ENCODE measurements at regions not wholly inside any gene's neighbourhood (a gene's known extent, or its start where the extent isn't known, plus 50 kb on each side); places are given as distances from the start of the nearest gene placed in this dataset.

DNA sequence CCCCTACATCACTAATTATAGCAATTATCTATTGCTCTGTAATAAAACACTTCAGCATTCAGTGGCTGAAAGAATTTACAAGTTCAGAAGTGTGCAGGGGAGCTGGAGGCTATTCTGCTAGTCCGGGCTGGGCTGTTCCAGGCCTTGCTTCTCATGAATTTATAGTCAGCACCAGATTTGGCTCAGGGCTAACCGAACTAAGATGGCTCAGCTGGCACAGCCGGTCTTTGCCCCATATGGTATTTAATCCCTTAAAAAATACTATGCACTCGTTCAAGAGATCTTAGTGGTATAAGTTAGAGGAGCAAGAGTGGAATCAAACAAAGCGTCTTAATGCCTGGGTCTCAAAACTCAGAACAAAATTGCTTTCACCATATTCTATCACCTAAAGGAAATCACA, 932.9 kb downstream of the XPNPEP1 start:
- Histone ChIP-seq H3K9me3 (ENCODE audit: control extremely low read depth in 1 of 5, control insufficient read depth in 4 of 5, insufficient read depth in 2 of 5, low read depth in 1 of 5, low read length in 4 of 5) (no peaks in the 10 kb centered on the region), H3K4me3 (ENCODE audit: control insufficient read depth in 1 of 7, extremely low read depth in 1 of 7, insufficient read depth in 4 of 7, low read depth in 2 of 7, low read length in 6 of 7) (no peak overlapping the region), H3K4me1 (ENCODE audit: control extremely low read depth in 1 of 4, control insufficient read depth in 4 of 4, insufficient read depth in 4 of 4, low read length in 3 of 4) (no peaks in the 10 kb centered on the region), H3K27me3 (replicated peaks in 2 of 5; ENCODE audit: control insufficient read depth in 4 of 5, insufficient read depth in 5 of 5, low read length in 4 of 5) (no peaks in the 10 kb centered on the region), H3K27ac (ENCODE audit: insufficient read depth in 1 of 2, low read depth in 1 of 2, low read length in 2 of 2, poor library complexity in 1 of 2, severe bottlenecking in 2 of 2) (no peak overlapping the region), H3K36me3 (ENCODE audit: control insufficient read depth in 4 of 4, insufficient read depth in 4 of 4, low read length in 3 of 4) (no peaks in the 10 kb centered on the region)
- CTCF ChIA-PET = no interaction called here
- no peak for DNase-seq
- POLR2A ChIA-PET = no interaction called here
- WGBS (ENCODE audit: insufficient coverage) = 100% methylated on average over 1 of the region's 5 CpGs

DNA sequence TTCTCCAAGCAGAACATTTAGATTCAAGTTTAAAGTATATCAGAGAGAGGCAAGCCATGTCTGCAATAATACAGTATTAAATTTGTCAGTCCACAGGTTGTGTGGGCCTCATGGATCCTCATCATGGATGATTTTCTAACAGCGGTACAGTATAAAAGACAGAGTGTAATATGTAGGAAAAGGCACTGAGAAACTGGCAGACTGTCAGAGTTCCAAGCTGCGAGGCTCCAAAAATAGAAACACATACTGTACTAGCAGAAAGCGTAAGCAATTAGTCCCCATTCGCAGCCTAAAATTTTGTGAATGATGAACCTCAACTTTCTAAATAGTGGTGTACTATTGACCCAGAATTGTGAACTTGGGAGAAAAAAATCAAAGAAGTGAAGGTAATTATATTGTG, 933.3 kb downstream of the XPNPEP1 start:
- H3K4me3 ChIP-seq (ENCODE audit: control insufficient read depth in 1 of 7, extremely low read depth in 1 of 7, insufficient read depth in 4 of 7, low read depth in 2 of 7, low read length in 6 of 7) = no peak overlapping the region
- WGBS (ENCODE audit: insufficient coverage) = 92% methylated on average over 2 of the region's 4 CpGs
- H3K27me3 ChIP-seq (replicated peaks in 2 of 5; ENCODE audit: control insufficient read depth in 4 of 5, insufficient read depth in 5 of 5, low read length in 4 of 5) = no peaks in the 10 kb centered on the region
- POLR2A ChIA-PET = no interaction called here
- H3K9me3 ChIP-seq (ENCODE audit: control extremely low read depth in 1 of 5, control insufficient read depth in 4 of 5, insufficient read depth in 2 of 5, low read depth in 1 of 5, low read length in 4 of 5) = no peaks in the 10 kb centered on the region
- CTCF ChIA-PET = no interaction called here
- no peak overlapping the region for H3K27ac ChIP-seq (ENCODE audit: insufficient read depth in 1 of 2, low read depth in 1 of 2, low read length in 2 of 2, poor library complexity in 1 of 2, severe bottlenecking in 2 of 2)
- H3K36me3 ChIP-seq (ENCODE audit: control insufficient read depth in 4 of 4, insufficient read depth in 4 of 4, low read length in 3 of 4) = no peaks in the 10 kb centered on the region
- no peaks in the 10 kb centered on the region for H3K4me1 ChIP-seq (ENCODE audit: control extremely low read depth in 1 of 4, control insufficient read depth in 4 of 4, insufficient read depth in 4 of 4, low read length in 3 of 4)
- DNase-seq = no peak

DNA sequence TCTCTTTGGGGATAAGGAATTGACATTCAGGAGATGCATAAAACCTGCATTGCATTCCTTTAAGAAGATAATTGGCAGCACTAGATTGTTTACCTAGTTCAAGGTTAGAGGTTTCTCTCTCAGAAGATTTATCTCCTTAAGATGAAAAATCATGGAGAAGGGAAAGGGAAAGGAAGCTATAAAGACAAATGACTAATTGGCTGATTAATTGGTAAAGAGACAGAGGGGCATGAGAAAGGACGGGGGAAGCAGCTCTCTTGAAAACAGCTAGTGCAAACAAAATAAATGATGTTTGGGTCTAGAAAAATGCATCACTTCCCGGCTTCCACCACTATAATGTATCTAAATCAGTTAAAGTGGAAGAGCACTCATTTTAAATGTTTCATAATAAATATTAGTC, 941.2 kb downstream of the XPNPEP1 start:
- Histone ChIP-seq H3K4me3 (ENCODE audit: control insufficient read depth in 1 of 7, extremely low read depth in 1 of 7, insufficient read depth in 4 of 7, low read depth in 2 of 7, low read length in 6 of 7) (no peak overlapping the region), H3K9me3 (ENCODE audit: control extremely low read depth in 1 of 5, control insufficient read depth in 4 of 5, insufficient read depth in 2 of 5, low read depth in 1 of 5, low read length in 4 of 5) (no peaks in the 10 kb centered on the region), H3K27me3 (replicated peaks in 2 of 5; ENCODE audit: control insufficient read depth in 4 of 5, insufficient read depth in 5 of 5, low read length in 4 of 5) (no peaks in the 10 kb centered on the region), H3K36me3 (ENCODE audit: control insufficient read depth in 4 of 4, insufficient read depth in 4 of 4, low read length in 3 of 4) (no peaks in the 10 kb centered on the region), H3K27ac (ENCODE audit: insufficient read depth in 1 of 2, low read depth in 1 of 2, low read length in 2 of 2, poor library complexity in 1 of 2, severe bottlenecking in 2 of 2) (no peak overlapping the region), H3K4me1 (ENCODE audit: control extremely low read depth in 1 of 4, control insufficient read depth in 4 of 4, insufficient read depth in 4 of 4, low read length in 3 of 4) (no peaks in the 10 kb centered on the region)
- CTCF ChIA-PET = no interaction called here
- DNase-seq = no peak
- POLR2A ChIA-PET = no interaction called here
- WGBS (ENCODE audit: insufficient coverage) = no CpG with 5 or more reads among the region's 2 CpGs

DNA sequence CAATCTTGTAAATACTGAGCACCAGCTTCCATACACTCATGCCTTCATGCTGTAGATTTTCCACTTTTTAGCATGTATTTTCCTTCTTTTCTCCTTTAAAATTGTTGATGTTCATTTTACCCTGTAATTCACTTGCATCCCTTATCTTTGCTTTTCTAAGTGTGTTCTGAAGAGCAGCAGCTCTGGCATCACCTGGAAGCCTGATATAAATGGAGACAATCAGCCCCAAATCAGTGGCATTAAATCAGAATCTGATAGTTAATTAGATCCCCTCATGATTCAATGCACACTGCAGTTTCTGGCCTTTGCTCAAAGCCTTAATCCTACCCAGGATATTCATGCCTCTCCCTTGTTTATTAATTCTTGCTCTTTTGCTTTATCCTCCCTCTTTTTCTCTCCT, 942.4 kb downstream of the XPNPEP1 start:
- Histone ChIP-seq H3K9me3 (ENCODE audit: control extremely low read depth in 1 of 5, control insufficient read depth in 4 of 5, insufficient read depth in 2 of 5, low read depth in 1 of 5, low read length in 4 of 5) (no peaks in the 10 kb centered on the region), H3K27ac (ENCODE audit: insufficient read depth in 1 of 2, low read depth in 1 of 2, low read length in 2 of 2, poor library complexity in 1 of 2, severe bottlenecking in 2 of 2) (no peak overlapping the region), H3K4me3 (ENCODE audit: control insufficient read depth in 1 of 7, extremely low read depth in 1 of 7, insufficient read depth in 4 of 7, low read depth in 2 of 7, low read length in 6 of 7) (no peak overlapping the region), H3K27me3 (replicated peaks in 2 of 5; ENCODE audit: control insufficient read depth in 4 of 5, insufficient read depth in 5 of 5, low read length in 4 of 5) (no peaks in the 10 kb centered on the region), H3K36me3 (ENCODE audit: control insufficient read depth in 4 of 4, insufficient read depth in 4 of 4, low read length in 3 of 4) (no peaks in the 10 kb centered on the region), H3K4me1 (ENCODE audit: control extremely low read depth in 1 of 4, control insufficient read depth in 4 of 4, insufficient read depth in 4 of 4, low read length in 3 of 4) (no peaks in the 10 kb centered on the region)
- DNase-seq = no peak
- CTCF ChIA-PET = no interaction called here
- POLR2A ChIA-PET = no interaction called here

DNA sequence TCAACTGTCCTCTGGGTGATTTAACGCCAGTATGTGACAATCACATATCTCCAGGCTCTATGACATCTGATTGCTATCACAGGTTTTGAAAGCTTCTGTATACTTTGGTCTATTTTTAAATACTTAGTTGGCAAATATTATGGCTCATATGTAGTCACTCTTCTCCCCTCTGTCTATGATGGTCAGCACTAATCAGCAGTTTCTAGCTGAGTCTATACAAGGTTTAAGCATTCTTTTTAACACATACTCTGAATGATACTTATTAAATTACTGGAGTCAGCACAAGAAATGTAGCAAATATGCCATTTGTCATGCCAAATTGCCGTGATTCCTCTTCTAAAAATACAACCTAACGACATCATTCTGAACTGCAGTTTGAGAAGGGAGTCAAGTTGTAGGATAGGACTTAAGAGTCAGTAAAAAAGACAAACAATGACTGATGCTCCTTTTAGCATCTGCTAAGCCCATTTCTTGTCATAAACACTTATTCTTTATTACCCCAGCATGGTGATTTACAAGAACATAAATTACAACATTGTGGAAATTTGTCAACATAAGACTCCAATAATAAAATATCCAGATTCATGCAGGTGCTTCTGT, 947.8 kb downstream of the XPNPEP1 start:
- CTCF ChIA-PET = no interaction called here
- no CpG with 5 or more reads among the region's 3 CpGs for WGBS (ENCODE audit: insufficient coverage)
- Histone ChIP-seq H3K27me3 (replicated peaks in 2 of 5; ENCODE audit: control insufficient read depth in 4 of 5, insufficient read depth in 5 of 5, low read length in 4 of 5) (no peaks in the 10 kb centered on the region), H3K4me3 (ENCODE audit: control insufficient read depth in 1 of 7, extremely low read depth in 1 of 7, insufficient read depth in 4 of 7, low read depth in 2 of 7, low read length in 6 of 7) (no peak overlapping the region), H3K9me3 (ENCODE audit: control extremely low read depth in 1 of 5, control insufficient read depth in 4 of 5, insufficient read depth in 2 of 5, low read depth in 1 of 5, low read length in 4 of 5) (no peaks in the 10 kb centered on the region), H3K4me1 (ENCODE audit: control extremely low read depth in 1 of 4, control insufficient read depth in 4 of 4, insufficient read depth in 4 of 4, low read length in 3 of 4) (no peaks in the 10 kb centered on the region), H3K27ac (ENCODE audit: insufficient read depth in 1 of 2, low read depth in 1 of 2, low read length in 2 of 2, poor library complexity in 1 of 2, severe bottlenecking in 2 of 2) (no peak overlapping the region), H3K36me3 (ENCODE audit: control insufficient read depth in 4 of 4, insufficient read depth in 4 of 4, low read length in 3 of 4) (no peaks in the 10 kb centered on the region)
- no peak for DNase-seq
- POLR2A ChIA-PET = no interaction called here

DNA sequence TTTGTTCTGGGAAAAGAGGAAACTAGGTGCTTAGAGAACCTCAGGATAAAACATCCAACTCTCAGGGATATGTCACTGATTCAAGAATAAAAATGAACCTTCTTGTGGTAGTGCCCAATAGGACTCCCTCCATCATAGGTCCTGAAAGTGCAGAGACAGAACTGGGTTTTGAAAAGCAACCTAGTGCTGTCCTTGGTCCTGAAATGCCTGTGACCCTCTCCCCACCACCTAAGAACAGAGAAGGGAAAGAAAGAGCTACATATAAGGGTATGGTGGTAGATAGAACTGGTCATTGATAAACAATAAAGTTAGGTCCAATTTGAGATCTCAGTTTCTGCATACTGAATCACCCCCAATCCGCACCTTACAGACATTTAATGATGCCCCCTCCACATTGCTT, 953.3 kb downstream of the XPNPEP1 start:
- Histone ChIP-seq H3K9me3 (ENCODE audit: control extremely low read depth in 1 of 5, control insufficient read depth in 4 of 5, insufficient read depth in 2 of 5, low read depth in 1 of 5, low read length in 4 of 5) (no peaks in the 10 kb centered on the region), H3K27ac (ENCODE audit: insufficient read depth in 1 of 2, low read depth in 1 of 2, low read length in 2 of 2, poor library complexity in 1 of 2, severe bottlenecking in 2 of 2) (no peak overlapping the region), H3K4me3 (ENCODE audit: control insufficient read depth in 1 of 7, extremely low read depth in 1 of 7, insufficient read depth in 4 of 7, low read depth in 2 of 7, low read length in 6 of 7) (no peak overlapping the region), H3K36me3 (ENCODE audit: control insufficient read depth in 4 of 4, insufficient read depth in 4 of 4, low read length in 3 of 4) (no peaks in the 10 kb centered on the region), H3K27me3 (replicated peaks in 2 of 5; ENCODE audit: control insufficient read depth in 4 of 5, insufficient read depth in 5 of 5, low read length in 4 of 5) (no peaks in the 10 kb centered on the region), H3K4me1 (ENCODE audit: control extremely low read depth in 1 of 4, control insufficient read depth in 4 of 4, insufficient read depth in 4 of 4, low read length in 3 of 4) (no peaks in the 10 kb centered on the region)
- peak; percentile 1 to 26 (median 13) for DNase-seq
- ChIA-PET CTCF (no interaction called here), POLR2A (no interaction called here)
- WGBS (ENCODE audit: insufficient coverage) = 50% methylated on average over 1 of the region's 1 CpG

DNA sequence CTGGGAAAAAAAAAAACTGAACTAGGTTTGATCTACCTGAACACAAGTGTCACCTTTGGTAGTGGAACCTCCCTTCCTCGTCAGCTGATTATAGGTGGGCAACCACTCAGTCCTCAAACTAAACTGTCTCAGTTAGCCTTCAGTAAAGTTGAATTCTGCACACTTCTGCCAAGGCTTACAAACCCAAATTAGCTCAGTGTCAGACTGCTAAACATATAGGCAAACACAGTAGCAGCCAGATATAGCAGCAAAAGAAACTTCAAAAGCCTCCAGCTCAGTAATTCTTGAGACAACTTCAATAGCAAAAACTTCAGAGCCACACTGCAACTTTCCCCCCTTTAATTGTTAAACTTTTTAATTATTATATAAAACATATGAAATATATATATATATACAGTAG, 956.9 kb downstream of the XPNPEP1 start:
- no peak for DNase-seq
- H3K4me1 ChIP-seq (ENCODE audit: control extremely low read depth in 1 of 4, control insufficient read depth in 4 of 4, insufficient read depth in 4 of 4, low read length in 3 of 4) = no peaks in the 10 kb centered on the region
- no peak overlapping the region for H3K4me3 ChIP-seq (ENCODE audit: control insufficient read depth in 1 of 7, extremely low read depth in 1 of 7, insufficient read depth in 4 of 7, low read depth in 2 of 7, low read length in 6 of 7)
- H3K27ac ChIP-seq (ENCODE audit: insufficient read depth in 1 of 2, low read depth in 1 of 2, low read length in 2 of 2, poor library complexity in 1 of 2, severe bottlenecking in 2 of 2) = no peak overlapping the region
- H3K36me3 ChIP-seq (ENCODE audit: control insufficient read depth in 4 of 4, insufficient read depth in 4 of 4, low read length in 3 of 4) = no peaks in the 10 kb centered on the region
- no peaks in the 10 kb centered on the region for H3K27me3 ChIP-seq (replicated peaks in 2 of 5; ENCODE audit: control insufficient read depth in 4 of 5, insufficient read depth in 5 of 5, low read length in 4 of 5)
- no CpG with 5 or more reads among the region's 1 CpG for WGBS (ENCODE audit: insufficient coverage)
- ChIA-PET CTCF (no interaction called here), POLR2A (no interaction called here)
- H3K9me3 ChIP-seq (ENCODE audit: control extremely low read depth in 1 of 5, control insufficient read depth in 4 of 5, insufficient read depth in 2 of 5, low read depth in 1 of 5, low read length in 4 of 5) = no peaks in the 10 kb centered on the region

DNA sequence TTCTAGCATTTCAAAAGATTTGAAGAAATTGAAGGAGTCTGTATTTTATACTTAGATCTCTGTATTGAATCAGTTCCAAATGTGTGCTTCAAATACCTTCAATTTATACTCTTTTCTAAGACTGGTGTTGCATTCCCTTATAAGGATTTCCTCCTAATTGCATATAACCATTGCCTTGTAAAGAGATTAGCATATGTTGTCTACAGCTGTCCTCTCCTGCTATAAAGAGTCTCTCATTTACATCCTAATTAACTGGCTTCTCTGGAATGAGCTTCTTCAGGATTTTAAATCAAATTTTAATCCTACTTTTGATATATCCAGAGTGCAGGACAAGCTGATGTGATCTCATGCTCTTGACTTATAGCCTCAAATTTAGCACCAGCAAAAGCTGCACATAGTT, 957.3 kb downstream of the XPNPEP1 start:
- H3K4me1 ChIP-seq (ENCODE audit: control extremely low read depth in 1 of 4, control insufficient read depth in 4 of 4, insufficient read depth in 4 of 4, low read length in 3 of 4) = no peaks in the 10 kb centered on the region
- H3K4me3 ChIP-seq (ENCODE audit: control insufficient read depth in 1 of 7, extremely low read depth in 1 of 7, insufficient read depth in 4 of 7, low read depth in 2 of 7, low read length in 6 of 7) = no peak overlapping the region
- ChIA-PET CTCF (no interaction called here), POLR2A (no interaction called here)
- no peak overlapping the region for H3K27ac ChIP-seq (ENCODE audit: insufficient read depth in 1 of 2, low read depth in 1 of 2, low read length in 2 of 2, poor library complexity in 1 of 2, severe bottlenecking in 2 of 2)
- H3K36me3 ChIP-seq (ENCODE audit: control insufficient read depth in 4 of 4, insufficient read depth in 4 of 4, low read length in 3 of 4) = no peaks in the 10 kb centered on the region
- no peaks in the 10 kb centered on the region for H3K27me3 ChIP-seq (replicated peaks in 2 of 5; ENCODE audit: control insufficient read depth in 4 of 5, insufficient read depth in 5 of 5, low read length in 4 of 5)
- H3K9me3 ChIP-seq (ENCODE audit: control extremely low read depth in 1 of 5, control insufficient read depth in 4 of 5, insufficient read depth in 2 of 5, low read depth in 1 of 5, low read length in 4 of 5) = no peaks in the 10 kb centered on the region
- no peak for DNase-seq

Data from common myeloid progenitor, CD34-positive (primary cell).